SK-MEL-5 (cell line): ENCODE measurements at regions not wholly inside any gene's neighbourhood (a gene's known extent, or its start where the extent isn't known, plus 50 kb on each side); places are given as distances from the start of the nearest gene placed in this dataset.
A peak's percentile ranks its signal among the peaks of the same experiment; 100 is the strongest.
"Not testable (repeated sequence)": the region's sequence is repeated elsewhere in the genome, so short reads cannot be mapped to it uniquely, and the experiment has no call there.

Experiments used
- DNase-seq: peaks from one replicate; pipeline ENCODE4 v3.0.0-alpha.2; 2016; ENCODE audit warnings: low read depth, low spot score
- in situ Hi-C: cut with HindIII; loops from 2 replicates; pipeline ENCODE4 v1.10.0; 2016; ENCODE audit warnings: low sequenced_read_pairs, high pct_unique_total_duplicates, low pct_unique_long_range_greater_than_20kb

GRCh38 chr2:75403991-75404428 is 156.7 kb downstream of the EVA1A start:
- DNase-seq: peak; percentile 78
- in situ Hi-C loops: no loop called here

- no peak for DNase-seq
- in situ Hi-C loops: no loop called here
These were observed 164.4 kb downstream of the EVA1A start for GRCh38 chr2:75396314-75396713.

- in situ Hi-C loops, DNase-seq: not testable (repeated sequence)
These were observed 166.0 kb downstream of the EVA1A start for GRCh38 chr2:75394764-75395163.

- DNase-seq: peak; percentile 27
- in situ Hi-C loops: no loop called here
These were observed 170.6 kb downstream of the EVA1A start for GRCh38 chr2:75390169-75390568.

- in situ Hi-C loops: no loop called here
- no peak for DNase-seq
These were observed 171.5 kb downstream of the EVA1A start for GRCh38 chr2:75389271-75389670.

GRCh38 chr2:75381032-75381431 is 179.7 kb downstream of the EVA1A start:
- no peak for DNase-seq

GRCh38 chr2:75379476-75380210 is 180.3 kb upstream of the TACR1 start:
- DNase-seq: no peak
- in situ Hi-C loops: no loop called here

More at GRCh38 chr2:75381032-75381431, 179.7 kb downstream of the EVA1A start:
- in situ Hi-C loops: no loop called here

- no peak for DNase-seq
- in situ Hi-C loops: no loop called here
These were observed 176.6 kb upstream of the TACR1 start for GRCh38 chr2:75375646-75376582.

GRCh38 chr2:75374414-75374957 is 175.2 kb upstream of the TACR1 start:
- in situ Hi-C loops, DNase-seq: not testable (repeated sequence)

- in situ Hi-C loops: no loop called here
- no peak for DNase-seq
These were observed 168.1 kb upstream of the TACR1 start for GRCh38 chr2:75367401-75367800.

GRCh38 chr2:75361486-75361885 is 162.2 kb upstream of the TACR1 start:
- no peak for DNase-seq
- in situ Hi-C loops: no loop called here

GRCh38 chr2:75360945-75361344 is 161.6 kb upstream of the TACR1 start:
- DNase-seq: no peak
- in situ Hi-C loops: no loop called here

GRCh38 chr2:75356865-75357264 is 157.5 kb upstream of the TACR1 start:
- DNase-seq: no peak
- in situ Hi-C loops: no loop called here

- in situ Hi-C loops: no loop called here
- no peak for DNase-seq
These were observed 153.8 kb upstream of the TACR1 start for GRCh38 chr2:75353131-75353530.

GRCh38 chr2:75348307-75348706 is 149.0 kb upstream of the TACR1 start:
- in situ Hi-C loops: no loop called here
- no peak for DNase-seq

- no peak for DNase-seq
- in situ Hi-C loops: no loop called here
These were observed 144.8 kb upstream of the TACR1 start for GRCh38 chr2:75344146-75344545.

GRCh38 chr2:75342504-75343175 is 143.3 kb upstream of the TACR1 start:
- in situ Hi-C loops: no loop called here

GRCh38 chr2:75340560-75340959 is 141.2 kb upstream of the TACR1 start:
- no peak for DNase-seq
- in situ Hi-C loops: no loop called here

More at GRCh38 chr2:75342504-75343175, 143.3 kb upstream of the TACR1 start:
- DNase-seq: no peak
